Esophagus squamous epithelium (tissue), 4 donors: ENCODE measurements at regions not wholly inside any gene's neighbourhood (a gene's known extent, or its start where the extent isn't known, plus 50 kb on each side); places are given as distances from the start of the nearest gene placed in this dataset.

Experiments used
- POLR2A ChIP-seq, 4 donors: fragments of 450-650 bp; IDR thresholded peaks; one replicate each; pipeline ENCODE4 v1.6.1; 2017; ENCODE audit warnings: antibody characterized with exemption in 4 of 4, mild to moderate bottlenecking in 4 of 4, moderate library complexity in 3 of 4
- TF ChIP-seq, protein P1 (sequence below), 6 experiments: fragments of 450-650 bp in 4 of 6; fragments of 200-600 bp in 2 of 6; sonication (generic) in 2 of 6; IDR thresholded peaks; one replicate each; pipeline ENCODE4 v1.5.1; 2016 to 2019; ENCODE audit warnings: antibody characterized with exemption in 6 of 6, mild to moderate bottlenecking in 4 of 6, moderate library complexity in 4 of 6

DNA sequence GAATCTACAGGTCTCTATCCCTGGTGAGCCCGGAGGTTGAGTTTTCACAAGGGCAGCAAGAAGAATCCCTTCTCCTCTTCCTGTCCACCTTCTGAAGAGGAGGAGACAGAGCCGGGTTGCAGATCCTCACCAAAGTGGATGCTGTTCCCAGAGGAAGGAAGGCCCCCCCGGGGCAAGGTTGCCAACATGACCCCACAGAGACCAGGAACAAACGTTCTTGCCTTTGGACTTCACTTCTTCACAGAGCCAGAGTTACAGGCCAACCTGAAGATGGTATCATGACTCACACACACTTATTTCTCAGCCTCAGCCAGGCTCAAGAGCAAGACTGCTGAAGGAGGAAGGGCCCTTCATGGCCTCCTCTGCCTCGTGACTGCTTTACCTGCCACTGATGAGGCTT lies 384.3 kb downstream of the CD83 start:
- TF ChIP-seq, protein P1, sequence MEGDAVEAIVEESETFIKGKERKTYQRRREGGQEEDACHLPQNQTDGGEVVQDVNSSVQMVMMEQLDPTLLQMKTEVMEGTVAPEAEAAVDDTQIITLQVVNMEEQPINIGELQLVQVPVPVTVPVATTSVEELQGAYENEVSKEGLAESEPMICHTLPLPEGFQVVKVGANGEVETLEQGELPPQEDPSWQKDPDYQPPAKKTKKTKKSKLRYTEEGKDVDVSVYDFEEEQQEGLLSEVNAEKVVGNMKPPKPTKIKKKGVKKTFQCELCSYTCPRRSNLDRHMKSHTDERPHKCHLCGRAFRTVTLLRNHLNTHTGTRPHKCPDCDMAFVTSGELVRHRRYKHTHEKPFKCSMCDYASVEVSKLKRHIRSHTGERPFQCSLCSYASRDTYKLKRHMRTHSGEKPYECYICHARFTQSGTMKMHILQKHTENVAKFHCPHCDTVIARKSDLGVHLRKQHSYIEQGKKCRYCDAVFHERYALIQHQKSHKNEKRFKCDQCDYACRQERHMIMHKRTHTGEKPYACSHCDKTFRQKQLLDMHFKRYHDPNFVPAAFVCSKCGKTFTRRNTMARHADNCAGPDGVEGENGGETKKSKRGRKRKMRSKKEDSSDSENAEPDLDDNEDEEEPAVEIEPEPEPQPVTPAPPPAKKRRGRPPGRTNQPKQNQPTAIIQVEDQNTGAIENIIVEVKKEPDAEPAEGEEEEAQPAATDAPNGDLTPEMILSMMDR (IDR thresholded peaks at IDR 0.05), result no peak
- no peak for TF ChIP-seq POLR2A (IDR thresholded peaks at IDR 0.05)
